HEK293 (cell line): ENCODE measurements at regions not wholly inside any gene's neighbourhood (a gene's known extent, or its start where the extent isn't known, plus 50 kb on each side); places are given as distances from the start of the nearest gene placed in this dataset.

ENCODE experiments used
- CTCF ChIP-seq: fragments of 450-650 bp; formaldehyde crosslinking; IDR thresholded peaks from 2 replicates; pipeline ENCODE4 v1.5.1; 2016; ENCODE audit warnings: missing biosample characterization, missing genetic modification characterization
- SCRT2 ChIP-seq: fragments of 450-650 bp; formaldehyde crosslinking; IDR thresholded peaks from 2 replicates; pipeline ENCODE4 v1.5.1; 2016; ENCODE audit warnings: missing biosample characterization, missing genetic modification characterization
- YY2 ChIP-seq: fragments of 450-650 bp; formaldehyde crosslinking; IDR thresholded peaks from 2 replicates; pipeline ENCODE4 v1.5.1; 2016; ENCODE audit warnings: missing biosample characterization, missing genetic modification characterization

- no peak for TF ChIP-seq CTCF (tag by site-specific recombination)
- no peak for TF ChIP-seq YY2 (tag by site-specific recombination)
- no peak for TF ChIP-seq SCRT2
Observed at GRCh38 chr6:100119261-100119660, 125.2 kb upstream of the MCHR2 start.
